ENCODE measurements at regions not wholly inside any gene's neighbourhood (a gene's known extent, or its start where the extent isn't known, plus 50 kb on each side); places are given as distances from the start of the nearest gene placed in this dataset.
A peak's percentile ranks its signal among the peaks of the same experiment; 100 is the strongest.

GRCh38 chr6:105748737-105749161 lies 337.4 kb upstream of the PRDM1 start:
- FAIRE-seq (peak; percentile 69), DNase-seq (ENCODE audit: insufficient read length, low spot score) (no peak)

GRCh38 chr6:105747823-105748405 lies 338.2 kb upstream of the PRDM1 start:
- DNase-seq (ENCODE audit: insufficient read length, low spot score) (no peak), FAIRE-seq (peak; percentile 4)

DNA sequence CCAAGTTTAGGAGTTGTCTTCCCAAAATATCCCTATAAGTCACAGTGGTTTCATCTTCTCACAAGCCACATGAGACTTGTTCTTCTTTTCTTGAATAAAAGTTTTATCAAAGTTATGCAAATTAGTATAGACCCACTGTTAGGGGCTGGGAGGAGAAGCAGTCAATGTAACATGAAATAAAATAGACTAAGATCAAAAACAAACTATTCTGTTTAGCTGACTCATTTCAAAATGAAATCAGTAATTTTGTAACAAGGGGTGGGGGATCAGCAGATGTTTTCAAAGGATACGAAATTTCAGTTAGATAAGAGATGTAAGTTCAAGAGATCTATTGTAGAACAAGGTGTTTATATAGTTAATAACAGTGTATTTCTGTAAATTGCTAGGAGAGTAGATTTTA lies 339.6 kb upstream of the PRDM1 start:
- peak; percentile 23 for FAIRE-seq
- DNase-seq (ENCODE audit: insufficient read length, low spot score): no peak

DNA sequence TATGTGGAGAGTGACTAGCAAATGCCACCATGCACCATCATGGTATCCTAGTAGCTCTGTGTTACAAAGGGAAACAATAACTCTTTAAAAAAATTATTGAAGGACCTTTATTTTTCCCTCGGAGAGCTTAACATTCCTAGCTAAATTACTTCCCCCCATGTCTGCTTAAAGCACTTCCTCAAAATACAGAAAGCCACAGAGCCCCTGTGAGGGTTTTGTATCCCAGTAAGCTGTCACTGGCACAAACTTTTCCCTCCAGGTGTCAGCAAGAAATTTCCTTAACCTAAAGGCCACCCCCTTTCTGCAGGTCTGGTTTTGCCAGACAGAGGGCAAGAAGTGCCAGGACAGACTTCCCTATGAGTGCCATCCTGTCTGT lies 340.0 kb upstream of the PRDM1 start:
- FAIRE-seq (no peak), DNase-seq (ENCODE audit: insufficient read length, low spot score) (no peak)

- DNase-seq (ENCODE audit: insufficient read length, low spot score) (no peak), FAIRE-seq (peak; percentile 49)
Measured at GRCh38 chr6:105745464-105746129, 340.5 kb upstream of the PRDM1 start.

GRCh38 chr6:105744815-105745214 lies 341.3 kb upstream of the PRDM1 start:
- DNase-seq (ENCODE audit: insufficient read length, low spot score) (no peak), FAIRE-seq (no peak)

DNA sequence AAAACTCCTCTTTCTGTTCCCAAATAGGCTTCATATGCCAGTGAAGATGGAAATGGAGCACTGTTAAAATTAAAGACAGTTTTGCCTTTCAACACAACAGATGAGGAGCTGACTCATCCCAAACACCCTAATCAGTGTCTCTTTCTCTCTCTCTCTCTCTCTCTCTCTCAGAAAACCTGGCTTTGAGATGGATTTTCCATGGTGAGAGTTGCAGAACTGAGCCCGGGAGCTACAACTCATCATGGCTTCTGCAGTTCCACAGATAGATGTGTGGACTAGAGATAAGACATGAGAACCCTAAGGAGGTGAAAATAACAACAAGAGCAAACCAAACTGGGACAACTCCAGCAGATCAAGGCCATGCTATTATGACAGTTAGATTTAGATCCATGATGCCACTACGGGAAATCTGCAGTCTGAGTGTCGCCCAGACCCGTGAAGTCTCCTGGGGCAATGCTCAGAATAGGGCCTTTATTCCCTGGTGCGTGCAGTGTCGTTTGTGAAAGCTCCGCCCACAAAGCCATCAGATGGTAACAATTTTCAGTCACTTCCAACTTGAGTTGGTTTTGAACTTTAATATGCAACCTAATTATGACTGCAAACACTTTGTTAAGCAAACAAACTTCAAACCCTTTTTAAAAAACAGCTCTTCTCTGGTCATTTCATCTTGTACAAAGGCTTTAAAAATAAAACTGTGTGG lies 338.2 kb upstream of the PREP start:
- DNase-seq (ENCODE audit: insufficient read length, low spot score): no peak
- peak; percentile 93 for FAIRE-seq

DNA sequence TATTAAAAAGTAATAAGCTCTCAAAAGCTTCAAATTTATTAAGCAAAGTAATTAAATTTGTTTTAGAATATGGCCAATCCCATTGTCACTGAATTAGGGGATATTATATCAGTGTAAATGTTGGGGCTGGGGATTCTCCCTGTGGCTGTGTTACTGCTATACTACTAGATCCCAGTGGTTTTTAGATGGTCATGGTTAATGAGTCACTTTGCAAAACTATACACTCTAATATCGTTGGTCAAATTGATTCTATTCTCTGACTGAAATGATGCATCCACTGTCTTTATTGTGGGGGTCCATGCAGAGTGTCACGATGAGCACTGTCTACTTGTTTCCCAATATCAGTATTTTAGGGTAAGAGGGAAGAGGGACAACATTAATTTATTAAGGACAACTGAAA lies 336.9 kb upstream of the PREP start:
- FAIRE-seq (peak; percentile 33), DNase-seq (ENCODE audit: insufficient read length, low spot score) (no peak)

DNA sequence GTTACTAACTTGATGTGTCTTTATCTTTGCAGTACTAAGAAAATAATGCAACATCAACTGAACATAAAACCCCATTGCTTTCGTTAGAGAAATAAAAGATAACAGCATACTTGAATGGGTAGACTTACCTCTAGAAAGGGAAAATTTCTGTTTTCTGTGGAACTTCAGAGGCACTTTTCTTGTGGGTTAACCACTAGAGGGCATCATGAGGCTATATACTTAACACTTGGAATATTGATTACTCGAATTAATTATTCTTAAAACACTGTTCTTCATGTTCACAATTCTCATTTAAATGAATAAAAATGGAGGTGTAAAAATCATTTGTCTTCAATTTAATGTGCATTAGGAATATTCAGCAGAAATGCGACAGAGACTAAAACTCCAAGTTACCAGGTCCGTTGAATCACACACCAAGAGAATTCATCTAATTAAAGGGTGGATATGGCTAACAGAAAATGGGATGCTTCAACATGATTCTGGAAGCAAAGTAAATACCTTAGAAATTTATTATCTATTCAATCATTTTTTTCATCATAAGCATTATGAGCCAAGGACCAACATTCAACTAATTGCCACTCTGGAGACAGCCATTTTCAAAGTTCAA lies 330.8 kb upstream of the PREP start:
- peak; percentile 98 for FAIRE-seq
- no peak for DNase-seq (ENCODE audit: insufficient read length, low spot score)

- DNase-seq (ENCODE audit: insufficient read length, low spot score) (no peak), FAIRE-seq (no peak)
Measured at GRCh38 chr6:105728995-105729394, 326.1 kb upstream of the PREP start.

- FAIRE-seq: no peak
- no peak for DNase-seq (ENCODE audit: insufficient read length, low spot score)
Measured at GRCh38 chr6:105726902-105727655, 324.2 kb upstream of the PREP start.

GRCh38 chr6:105714846-105715245 lies 312.0 kb upstream of the PREP start:
- no peak for FAIRE-seq
- no peak for DNase-seq (ENCODE audit: insufficient read length, low spot score)

DNA sequence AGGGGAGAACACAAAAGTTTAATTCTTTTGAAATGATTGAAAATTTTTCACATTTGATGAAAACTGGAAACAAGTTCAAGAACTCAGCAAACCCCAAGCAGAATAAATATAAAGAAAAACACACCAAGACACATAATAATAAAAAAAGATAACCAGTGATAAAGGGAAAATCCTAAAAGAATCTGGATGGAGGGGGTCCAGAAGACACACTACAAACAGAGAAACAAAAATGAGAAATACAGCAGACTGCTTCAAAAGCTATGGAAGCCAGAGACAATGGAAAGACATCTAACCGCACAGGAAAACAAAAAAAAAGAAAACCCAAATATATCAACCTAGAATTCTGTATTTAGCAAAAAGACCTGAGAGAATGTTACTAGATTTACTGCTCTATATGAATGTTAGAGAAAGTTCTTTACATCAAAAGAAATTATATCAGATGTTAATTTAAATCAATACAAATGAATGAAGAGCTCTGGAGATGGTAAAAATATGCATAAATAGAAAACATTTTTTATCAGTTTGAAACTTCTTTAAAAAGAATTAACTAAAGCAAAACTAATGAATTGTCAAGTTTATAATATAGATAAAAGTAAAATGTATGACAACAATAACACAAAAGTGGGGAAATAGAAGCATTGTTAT lies 310.7 kb upstream of the PREP start:
- FAIRE-seq (peak; percentile 59), DNase-seq (ENCODE audit: insufficient read length, low spot score) (no peak)

GRCh38 chr6:105711216-105711615 lies 308.3 kb upstream of the PREP start:
- DNase-seq (ENCODE audit: insufficient read length, low spot score): no peak
- FAIRE-seq: no peak

- FAIRE-seq (no peak), DNase-seq (ENCODE audit: insufficient read length, low spot score) (no peak)
Measured at GRCh38 chr6:105705608-105706007, 302.7 kb upstream of the PREP start.

GRCh38 chr6:105695461-105695860 lies 292.6 kb upstream of the PREP start:
- FAIRE-seq: no peak

DNA sequence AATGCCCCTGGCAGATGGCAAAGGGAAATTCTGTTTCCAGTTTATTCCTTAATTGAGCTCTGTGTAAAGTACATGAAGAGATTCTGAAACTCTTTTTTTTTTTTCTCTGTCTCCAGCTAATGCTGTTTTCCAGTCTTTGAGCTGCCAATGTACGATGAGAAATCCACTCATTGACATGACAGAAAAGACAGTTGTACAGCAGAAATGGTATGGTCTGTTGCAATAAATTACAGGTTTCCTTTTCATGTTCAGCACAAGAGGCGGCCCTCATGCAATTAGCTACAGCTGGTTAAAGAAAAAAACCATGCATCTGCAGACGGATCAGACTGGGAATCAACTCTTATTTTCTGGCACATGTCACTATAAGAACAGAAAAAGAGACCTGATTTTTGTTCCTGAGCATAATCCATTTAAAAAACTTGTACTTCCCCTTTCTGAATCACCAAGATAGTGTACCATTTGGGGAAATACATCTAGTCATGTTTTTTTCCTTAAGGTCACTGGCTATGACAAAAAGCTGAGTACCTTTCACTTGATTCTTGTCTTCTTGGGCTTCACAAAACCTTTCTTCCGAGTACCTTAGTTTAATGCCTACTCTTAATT lies 289.8 kb upstream of the PREP start:
- FAIRE-seq (peak; percentile 78), DNase-seq (ENCODE audit: insufficient read length, low spot score) (no peak)

More at GRCh38 chr6:105695461-105695860, 292.6 kb upstream of the PREP start:
- no peak for DNase-seq (ENCODE audit: insufficient read length, low spot score)

DNA sequence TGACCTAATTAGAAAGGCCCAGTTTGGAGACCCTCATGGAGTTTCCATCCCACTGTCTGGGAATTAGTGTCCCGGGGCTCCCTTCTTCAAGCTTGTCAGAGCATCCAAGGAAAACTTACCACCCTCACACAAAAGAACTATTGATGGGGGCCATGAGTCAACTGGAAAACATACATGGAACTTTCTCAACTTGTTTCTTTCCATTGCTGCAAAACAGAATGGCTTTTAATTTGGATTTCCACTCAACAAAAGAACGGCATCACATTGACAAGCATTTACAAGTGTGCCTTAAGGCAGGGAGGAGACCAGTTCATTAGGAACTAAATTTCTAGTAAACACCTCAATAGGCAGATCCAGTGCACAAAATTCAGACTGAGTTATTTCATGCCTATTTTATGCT lies 289.1 kb upstream of the PREP start:
- DNase-seq (ENCODE audit: insufficient read length, low spot score): no peak
- FAIRE-seq: peak; percentile 71

GRCh38 chr6:105691081-105691480 lies 288.2 kb upstream of the PREP start:
- no peak for FAIRE-seq
- no peak for DNase-seq (ENCODE audit: insufficient read length, low spot score)

GRCh38 chr6:105688573-105688972 lies 285.7 kb upstream of the PREP start:
- no peak for DNase-seq (ENCODE audit: insufficient read length, low spot score)
- no peak for FAIRE-seq

Measured in GM19239 (cell line).